ENCODE measurements at regions not wholly inside any gene's neighbourhood (a gene's known extent, or its start where the extent isn't known, plus 50 kb on each side); places are given as distances from the start of the nearest gene placed in this dataset.

- no peak for TF ChIP-seq YY1 (IDR thresholded peaks at IDR 0.05; ENCODE audit: insufficient read depth, insufficient read length)
- TF ChIP-seq ZNF274 (IDR thresholded peaks at IDR 0.05; ENCODE audit: low read depth, low read length): no peak
- TF ChIP-seq SUZ12 (IDR thresholded peaks at IDR 0.05; ENCODE audit: extremely low read depth, insufficient read depth, insufficient read length): no peak
Observed at GRCh38 chr4:42347076-42347475, 50.2 kb upstream of the SHISA3 start.

Data from NT2/D1 (cell line).